Activated CD8-positive, alpha-beta T cell treated with anti-CD3 and anti-CD28 coated beads for 36 hours (primary cell): ENCODE measurements at regions not wholly inside any gene's neighbourhood (a gene's known extent, or its start where the extent isn't known, plus 50 kb on each side); places are given as distances from the start of the nearest gene placed in this dataset.
"Not testable (repeated sequence)": the region's sequence is repeated elsewhere in the genome, so short reads cannot be mapped to it uniquely, and the experiment has no call there.

Experiments used
- ATAC-seq: fragments of 200-7000 bp; cut with Tn5 transposase; one replicate; pipeline ENCODE4 v1.10.0; 2021; ENCODE audit warnings: mild to moderate bottlenecking, moderate library complexity
- CTCF ChIA-PET: fragments of 350-600 bp; sonication (Branson Sonifier 250); formaldehyde crosslinking; loops from one replicate; lab custom pipeline; 2021; ENCODE audit warnings: antibody characterized with exemption; lab: Charles Lee
- POLR2A ChIA-PET: fragments of 350-600 bp; sonication (Branson Sonifier 250); formaldehyde crosslinking; loops from one replicate; lab custom pipeline; 2021; ENCODE audit warnings: antibody characterized with exemption; lab: Charles Lee
- DNase-seq: peaks from one replicate; pipeline ENCODE4 v3.0.0-alpha.2; 2020
- H3K27ac Mint-ChIP-seq: one replicate; pipeline ENCODE4 v1.8.0; 2021; ENCODE audit warnings: mild to moderate bottlenecking, mixed read lengths
- H3K27me3 Mint-ChIP-seq: one replicate; pipeline ENCODE4 v1.8.0; 2021; ENCODE audit warnings: mixed read lengths
- H3K36me3 Mint-ChIP-seq: one replicate; pipeline ENCODE4 v1.8.0; 2021; ENCODE audit warnings: low read depth, mixed read lengths
- H3K4me1 Mint-ChIP-seq: one replicate; pipeline ENCODE4 v1.8.0; 2021; ENCODE audit warnings: low read depth, mixed read lengths
- H3K4me3 Mint-ChIP-seq: one replicate; pipeline ENCODE4 v1.8.0; 2021; ENCODE audit warnings: mild to moderate bottlenecking, moderate library complexity, mixed read lengths
- H3K9me3 Mint-ChIP-seq: one replicate; pipeline ENCODE4 v1.8.0; 2021; ENCODE audit warnings: mixed read lengths
- CTCF ChIP-seq: fragments of 200-600 bp; IDR thresholded peaks from one replicate; pipeline ENCODE4 v1.8.0; 2022; ENCODE audit warnings: antibody characterized with exemption, mild to moderate bottlenecking
- intact Hi-C: fragments of 100-400 bp; cut with micrococcal nuclease; formaldehyde crosslinking; loops from one replicate; pipeline ENCODE4 v1.10.0; 2022

- POLR2A ChIA-PET, result no interaction called here
- DNase-seq, result no peak
- no peak for TF ChIP-seq CTCF
These were observed 255.5 kb downstream of the SYT10 start for GRCh38 chr12:33184161-33184560.

GRCh38 chr12:33182485-33182884 lies 257.1 kb downstream of the SYT10 start:
- H3K27me3 Mint-ChIP-seq, result no peaks in the 10 kb centered on the region
- no peaks in the 10 kb centered on the region for H3K4me1 Mint-ChIP-seq
- no peak overlapping the region for H3K4me3 Mint-ChIP-seq

More at GRCh38 chr12:33184161-33184560, 255.5 kb downstream of the SYT10 start:
- CTCF ChIA-PET, result no interaction called here
- ATAC-seq, result no peak
- Mint-ChIP-seq H3K27ac (no peak overlapping the region), H3K4me1 (no peaks in the 10 kb centered on the region), H3K36me3 (no peaks in the 10 kb centered on the region), H3K9me3 (peaks cover 2% of the 10 kb centered on the region), H3K4me3 (no peak overlapping the region), H3K27me3 (no peaks in the 10 kb centered on the region)
- intact Hi-C loops, result no loop called here

GRCh38 chr12:33180918-33181317 lies 258.7 kb downstream of the SYT10 start:
- intact Hi-C loops, result no loop called here
- H3K4me3 Mint-ChIP-seq, result no peak overlapping the region
- ATAC-seq, result no peak

More at GRCh38 chr12:33182485-33182884, 257.1 kb downstream of the SYT10 start:
- Mint-ChIP-seq H3K36me3 (no peaks in the 10 kb centered on the region), H3K27ac (no peak overlapping the region), H3K9me3 (no peaks in the 10 kb centered on the region)
- intact Hi-C loops, result no loop called here
- TF ChIP-seq CTCF, result no peak
- ChIA-PET CTCF (no interaction called here), POLR2A (no interaction called here)
- DNase-seq (no peak), ATAC-seq (no peak)

GRCh38 chr12:33166260-33166659 lies 269.7 kb upstream of the PKP2 start:
- CTCF ChIA-PET, result not testable (repeated sequence)
- peaks cover 16% of the 10 kb centered on the region for H3K9me3 Mint-ChIP-seq

More at GRCh38 chr12:33180918-33181317, 258.7 kb downstream of the SYT10 start:
- H3K27me3 Mint-ChIP-seq, result no peaks in the 10 kb centered on the region
- CTCF ChIA-PET, result no interaction called here
- DNase-seq, result no peak
- POLR2A ChIA-PET, result no interaction called here
- H3K27ac Mint-ChIP-seq, result no peak overlapping the region
- no peak for TF ChIP-seq CTCF
- H3K9me3 Mint-ChIP-seq, result no peaks in the 10 kb centered on the region
- no peaks in the 10 kb centered on the region for H3K4me1 Mint-ChIP-seq
- no peaks in the 10 kb centered on the region for H3K36me3 Mint-ChIP-seq

GRCh38 chr12:33156042-33156441 lies 259.5 kb upstream of the PKP2 start:
- peaks cover 29% of the 10 kb centered on the region for H3K9me3 Mint-ChIP-seq
- no peaks in the 10 kb centered on the region for H3K27me3 Mint-ChIP-seq
- H3K36me3 Mint-ChIP-seq, result no peaks in the 10 kb centered on the region
- intact Hi-C loops, result no loop called here
- DNase-seq (no peak), ATAC-seq (no peak)
- no peak for TF ChIP-seq CTCF
- ChIA-PET POLR2A (no interaction called here), CTCF (no interaction called here)
- no peak overlapping the region for H3K27ac Mint-ChIP-seq
- H3K4me3 Mint-ChIP-seq, result no peak overlapping the region
- H3K4me1 Mint-ChIP-seq, result no peaks in the 10 kb centered on the region

More at GRCh38 chr12:33166260-33166659, 269.7 kb upstream of the PKP2 start:
- DNase-seq, H3K27me3 Mint-ChIP-seq, POLR2A ChIA-PET, H3K27ac Mint-ChIP-seq, ATAC-seq, H3K36me3 Mint-ChIP-seq, intact Hi-C loops, H3K4me3 Mint-ChIP-seq, H3K4me1 Mint-ChIP-seq: not testable (repeated sequence)

GRCh38 chr12:33147292-33147691 lies 250.7 kb upstream of the PKP2 start:
- ATAC-seq, intact Hi-C loops: not testable (repeated sequence)
- peaks cover 17% of the 10 kb centered on the region for H3K9me3 Mint-ChIP-seq

More at GRCh38 chr12:33147292-33147691, 250.7 kb upstream of the PKP2 start:
- H3K4me1 Mint-ChIP-seq, CTCF ChIA-PET, DNase-seq, H3K36me3 Mint-ChIP-seq, POLR2A ChIA-PET, H3K27ac Mint-ChIP-seq, H3K4me3 Mint-ChIP-seq, H3K27me3 Mint-ChIP-seq: not testable (repeated sequence)
